Activated naive CD4-positive, alpha-beta T cell treated with Interleukin-2 at 50 U/mL for 16 hours (primary cell): ENCODE measurements at regions not wholly inside any gene's neighbourhood (a gene's known extent, or its start where the extent isn't known, plus 50 kb on each side); places are given as distances from the start of the nearest gene placed in this dataset.

Source experiments
- DNase-seq: peaks from one replicate; pipeline ENCODE4 v3.0.0-alpha.2; 2020

- DNase-seq: no peak
Measured at GRCh38 chr9:26296910-26297572, 595.6 kb downstream of the CAAP1 start.

- DNase-seq: no peak
Measured at GRCh38 chr9:26292943-26293342, 599.7 kb downstream of the CAAP1 start.

- no peak for DNase-seq
Measured at GRCh38 chr9:26271495-26272122, 593.4 kb upstream of the TUSC1 start.

- no peak for DNase-seq
Measured at GRCh38 chr9:26266146-26266793, 588.0 kb upstream of the TUSC1 start.

- DNase-seq: no peak
Measured at GRCh38 chr9:26264709-26265601, 586.7 kb upstream of the TUSC1 start.

GRCh38 chr9:26263478-26263877, 585.2 kb upstream of the TUSC1 start:
- DNase-seq: no peak

GRCh38 chr9:26262421-26263107, 584.3 kb upstream of the TUSC1 start:
- DNase-seq: no peak

GRCh38 chr9:26261503-26262330, 583.5 kb upstream of the TUSC1 start:
- no peak for DNase-seq

GRCh38 chr9:26260238-26260637, 582.0 kb upstream of the TUSC1 start:
- DNase-seq: no peak

- no peak for DNase-seq
Measured at GRCh38 chr9:26247861-26248260, 569.6 kb upstream of the TUSC1 start.

- no peak for DNase-seq
Measured at GRCh38 chr9:26244661-26245451, 566.6 kb upstream of the TUSC1 start.

- DNase-seq: no peak
Measured at GRCh38 chr9:26243726-26244125, 565.5 kb upstream of the TUSC1 start.

GRCh38 chr9:26243029-26243697, 564.9 kb upstream of the TUSC1 start:
- DNase-seq: no peak

- DNase-seq: no peak
Measured at GRCh38 chr9:26240020-26240419, 561.8 kb upstream of the TUSC1 start.

- no peak for DNase-seq
Measured at GRCh38 chr9:26237256-26237655, 559.0 kb upstream of the TUSC1 start.

GRCh38 chr9:26234865-26235264, 556.6 kb upstream of the TUSC1 start:
- DNase-seq: no peak

GRCh38 chr9:26231391-26231790, 553.1 kb upstream of the TUSC1 start:
- no peak for DNase-seq

- DNase-seq: no peak
Measured at GRCh38 chr9:26229324-26230054, 551.2 kb upstream of the TUSC1 start.

- DNase-seq: no peak
Measured at GRCh38 chr9:26228273-26228672, 550.0 kb upstream of the TUSC1 start.

- DNase-seq: no peak
Measured at GRCh38 chr9:26221290-26221689, 543.0 kb upstream of the TUSC1 start.
